ENCODE measurements at regions not wholly inside any gene's neighbourhood (a gene's known extent, or its start where the extent isn't known, plus 50 kb on each side); places are given as distances from the start of the nearest gene placed in this dataset.

DNA sequence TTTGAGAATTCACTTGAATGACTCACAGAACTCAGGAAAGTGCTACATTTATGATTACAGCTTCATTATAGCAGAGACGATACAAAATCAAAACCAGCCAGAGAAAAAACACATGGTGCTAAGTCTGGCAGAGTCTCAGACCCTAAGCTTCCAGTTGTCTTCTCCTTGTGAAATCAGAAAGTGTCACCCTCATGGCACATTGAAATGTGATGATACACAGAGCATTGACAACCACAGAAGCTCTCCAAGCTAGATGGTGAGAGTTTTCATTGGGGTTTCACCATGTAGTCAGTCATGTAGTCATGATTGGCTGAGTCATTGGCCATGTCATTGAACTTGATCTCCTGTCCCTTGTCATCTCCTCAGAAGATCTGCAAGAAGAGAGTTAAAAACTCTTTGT, 526.6 kb downstream of the MRPL39 start:
- H3K36me3 ChIP-seq (ENCODE audit: control insufficient read depth in 2 of 2, insufficient read depth in 1 of 2, low read length in 2 of 2) = no peaks in the 10 kb centered on the region
- ChIA-PET POLR2A (no interaction called here), CTCF (no interaction called here)
- TF ChIP-seq ZNF248 (tag by site-specific recombination; IDR thresholded peaks at IDR 0.05) = no peak
- TF ChIP-seq ZNF529 (tag by site-specific recombination; IDR thresholded peaks at IDR 0.05; ENCODE audit: insufficient replicate concordance) = no peak
- no peak for TF ChIP-seq FEZF1 (tag by site-specific recombination; IDR thresholded peaks at IDR 0.05)
- TF ChIP-seq ZNF558 (tag by site-specific recombination; IDR thresholded peaks at IDR 0.05) = no peak
- H3K27ac ChIP-seq (ENCODE audit: extremely low read depth, low read depth, low read length) = no peak overlapping the region
- H3K4me1 ChIP-seq (ENCODE audit: control insufficient read depth, insufficient read depth, low read length) = no peaks in the 10 kb centered on the region
- no peaks in the 10 kb centered on the region for H3K9me3 ChIP-seq (ENCODE audit: control insufficient read depth, insufficient read depth, low read depth, low read length)
- H3K4me3 ChIP-seq (ENCODE audit: low read depth, low read length) = no peak overlapping the region

DNA sequence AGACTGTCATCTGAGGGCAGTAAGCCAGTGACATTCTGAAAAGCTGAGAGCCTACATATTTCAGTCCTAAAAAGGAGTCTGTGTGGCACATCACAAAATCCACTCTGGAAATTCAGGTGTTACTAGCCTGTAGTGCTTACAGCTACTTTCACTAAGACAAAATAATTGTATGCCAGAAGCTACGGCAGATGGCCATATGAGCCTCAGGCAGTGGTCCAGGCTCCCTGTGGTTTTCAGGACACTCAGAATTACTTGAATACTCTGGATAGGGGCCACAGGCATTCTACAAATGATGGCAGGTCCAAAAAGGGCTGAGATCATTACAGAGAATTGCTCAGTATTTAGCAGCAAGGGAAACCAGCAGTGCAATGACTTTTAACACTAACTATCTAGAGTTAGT, 527.1 kb downstream of the MRPL39 start:
- H3K9me3 ChIP-seq (ENCODE audit: control insufficient read depth, insufficient read depth, low read depth, low read length) = no peaks in the 10 kb centered on the region
- POLR2A ChIA-PET = no interaction called here
- CTCF ChIA-PET = no interaction called here

DNA sequence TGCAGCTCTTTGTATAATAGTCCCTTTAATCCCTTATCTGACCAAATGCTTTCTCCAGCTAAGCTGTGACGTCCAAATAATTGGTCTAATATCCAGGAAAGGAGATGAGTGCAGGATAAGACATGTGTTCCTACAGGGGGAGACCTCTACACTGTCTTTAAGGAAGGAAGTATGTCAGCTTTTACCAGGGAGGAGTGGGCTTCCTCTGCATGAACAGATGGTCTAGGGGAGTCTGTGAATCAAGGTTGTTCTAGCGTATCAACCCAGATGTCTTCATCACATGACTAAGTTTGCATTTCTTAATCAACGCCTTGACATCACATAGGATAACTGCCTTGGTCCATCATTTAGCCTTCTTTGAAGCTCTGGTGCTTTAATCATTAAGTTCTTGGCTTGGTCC, 528.2 kb downstream of the MRPL39 start:
- no peak for TF ChIP-seq ZSCAN16 (tag by site-specific recombination; IDR thresholded peaks at IDR 0.05)
- no peak for TF ChIP-seq SETDB1 (IDR thresholded peaks at IDR 0.05; ENCODE audit: insufficient read length, low read length)
- TF ChIP-seq MZF1 (tag by site-specific recombination; IDR thresholded peaks at IDR 0.05; ENCODE audit: borderline replicate concordance) = no peak
- no peak for TF ChIP-seq ZNF76 (tag by site-specific recombination; IDR thresholded peaks at IDR 0.05; ENCODE audit: borderline replicate concordance, low read depth)
- TF ChIP-seq, protein P1, sequence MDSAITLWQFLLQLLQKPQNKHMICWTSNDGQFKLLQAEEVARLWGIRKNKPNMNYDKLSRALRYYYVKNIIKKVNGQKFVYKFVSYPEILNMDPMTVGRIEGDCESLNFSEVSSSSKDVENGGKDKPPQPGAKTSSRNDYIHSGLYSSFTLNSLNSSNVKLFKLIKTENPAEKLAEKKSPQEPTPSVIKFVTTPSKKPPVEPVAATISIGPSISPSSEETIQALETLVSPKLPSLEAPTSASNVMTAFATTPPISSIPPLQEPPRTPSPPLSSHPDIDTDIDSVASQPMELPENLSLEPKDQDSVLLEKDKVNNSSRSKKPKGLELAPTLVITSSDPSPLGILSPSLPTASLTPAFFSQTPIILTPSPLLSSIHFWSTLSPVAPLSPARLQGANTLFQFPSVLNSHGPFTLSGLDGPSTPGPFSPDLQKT (IDR thresholded peaks at IDR 0.05; ENCODE audit: borderline replicate concordance, low read depth, low read length) = no peak
- TF ChIP-seq ZNF202 (tag by site-specific recombination; IDR thresholded peaks at IDR 0.05; ENCODE audit: borderline replicate concordance) = no peak
- no peak for TF ChIP-seq ZNF707 (tag by site-specific recombination; IDR thresholded peaks at IDR 0.05)
- no peak for TF ChIP-seq ZNF155 (tag by site-specific recombination; IDR thresholded peaks at IDR 0.05)
- no peak for TF ChIP-seq ZFHX2 (tag by site-specific recombination; conservative IDR thresholded peaks at IDR 0.05)
- TF ChIP-seq, protein P2, sequence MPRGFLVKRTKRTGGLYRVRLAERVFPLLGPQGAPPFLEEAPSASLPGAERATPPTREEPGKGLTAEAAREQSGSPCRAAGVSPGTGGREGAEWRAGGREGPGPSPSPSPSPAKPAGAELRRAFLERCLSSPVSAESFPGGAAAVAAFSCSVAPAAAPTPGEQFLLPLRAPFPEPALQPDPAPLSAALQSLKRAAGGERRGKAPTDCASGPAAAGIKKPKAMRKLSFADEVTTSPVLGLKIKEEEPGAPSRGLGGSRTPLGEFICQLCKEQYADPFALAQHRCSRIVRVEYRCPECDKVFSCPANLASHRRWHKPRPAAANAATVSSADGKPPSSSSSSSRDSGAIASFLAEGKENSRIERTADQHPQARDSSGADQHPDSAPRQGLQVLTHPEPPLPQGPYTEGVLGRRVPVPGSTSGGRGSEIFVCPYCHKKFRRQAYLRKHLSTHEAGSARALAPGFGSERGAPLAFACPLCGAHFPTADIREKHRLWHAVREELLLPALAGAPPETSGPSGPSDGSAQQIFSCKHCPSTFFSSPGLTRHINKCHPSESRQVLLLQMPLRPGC (tag by site-specific recombination; IDR thresholded peaks at IDR 0.05) = no peak
- TF ChIP-seq, protein P3, sequence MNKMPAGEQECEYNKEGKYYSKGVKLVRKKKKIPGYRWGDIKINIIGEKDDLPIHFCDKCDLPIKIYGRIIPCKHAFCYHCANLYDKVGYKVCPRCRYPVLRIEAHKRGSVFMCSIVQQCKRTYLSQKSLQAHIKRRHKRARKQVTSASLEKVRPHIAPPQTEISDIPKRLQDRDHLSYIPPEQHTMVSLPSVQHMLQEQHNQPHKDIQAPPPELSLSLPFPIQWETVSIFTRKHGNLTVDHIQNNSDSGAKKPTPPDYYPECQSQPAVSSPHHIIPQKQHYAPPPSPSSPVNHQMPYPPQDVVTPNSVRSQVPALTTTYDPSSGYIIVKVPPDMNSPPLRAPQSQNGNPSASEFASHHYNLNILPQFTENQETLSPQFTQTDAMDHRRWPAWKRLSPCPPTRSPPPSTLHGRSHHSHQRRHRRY (tag by site-specific recombination; IDR thresholded peaks at IDR 0.05) = no peak
- no peak for TF ChIP-seq ZNF747 (tag by site-specific recombination; IDR thresholded peaks at IDR 0.05)
- TF ChIP-seq TCF7L2 (IDR thresholded peaks at IDR 0.05; ENCODE audit: borderline replicate concordance, low read depth, low read length) = no peak
- no peak for TF ChIP-seq ZNF10 (tag by site-specific recombination; IDR thresholded peaks at IDR 0.05)
- no peak for TF ChIP-seq HOXC10 (CRISPR knock-in tag; IDR thresholded peaks at IDR 0.05)
- no peak for TF ChIP-seq KLF16 (tag by site-specific recombination; IDR thresholded peaks at IDR 0.05)
- TF ChIP-seq, protein P4, sequence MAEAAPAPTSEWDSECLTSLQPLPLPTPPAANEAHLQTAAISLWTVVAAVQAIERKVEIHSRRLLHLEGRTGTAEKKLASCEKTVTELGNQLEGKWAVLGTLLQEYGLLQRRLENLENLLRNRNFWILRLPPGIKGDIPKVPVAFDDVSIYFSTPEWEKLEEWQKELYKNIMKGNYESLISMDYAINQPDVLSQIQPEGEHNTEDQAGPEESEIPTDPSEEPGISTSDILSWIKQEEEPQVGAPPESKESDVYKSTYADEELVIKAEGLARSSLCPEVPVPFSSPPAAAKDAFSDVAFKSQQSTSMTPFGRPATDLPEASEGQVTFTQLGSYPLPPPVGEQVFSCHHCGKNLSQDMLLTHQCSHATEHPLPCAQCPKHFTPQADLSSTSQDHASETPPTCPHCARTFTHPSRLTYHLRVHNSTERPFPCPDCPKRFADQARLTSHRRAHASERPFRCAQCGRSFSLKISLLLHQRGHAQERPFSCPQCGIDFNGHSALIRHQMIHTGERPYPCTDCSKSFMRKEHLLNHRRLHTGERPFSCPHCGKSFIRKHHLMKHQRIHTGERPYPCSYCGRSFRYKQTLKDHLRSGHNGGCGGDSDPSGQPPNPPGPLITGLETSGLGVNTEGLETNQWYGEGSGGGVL (tag by site-specific recombination; IDR thresholded peaks at IDR 0.05) = no peak
- TF ChIP-seq ZNF510 (tag by site-specific recombination; IDR thresholded peaks at IDR 0.05; ENCODE audit: insufficient replicate concordance) = no peak
- no peak for TF ChIP-seq SALL2 (tag by site-specific recombination; IDR thresholded peaks at IDR 0.05; ENCODE audit: borderline replicate concordance)
- ChIA-PET CTCF (no interaction called here), POLR2A (no interaction called here)
- Histone ChIP-seq H3K9me3 (ENCODE audit: control insufficient read depth, insufficient read depth, low read depth, low read length) (no peaks in the 10 kb centered on the region), H3K36me3 (ENCODE audit: control insufficient read depth in 2 of 2, insufficient read depth in 1 of 2, low read length in 2 of 2) (no peaks in the 10 kb centered on the region), H3K4me1 (ENCODE audit: control insufficient read depth, insufficient read depth, low read length) (no peaks in the 10 kb centered on the region), H3K4me3 (ENCODE audit: low read depth, low read length) (no peak overlapping the region), H3K27ac (ENCODE audit: extremely low read depth, low read depth, low read length) (no peak overlapping the region)

More for the DNA sequence above, 527.1 kb downstream of the MRPL39 start:
- Histone ChIP-seq H3K36me3 (ENCODE audit: control insufficient read depth in 2 of 2, insufficient read depth in 1 of 2, low read length in 2 of 2) (no peaks in the 10 kb centered on the region), H3K4me3 (ENCODE audit: low read depth, low read length) (no peak overlapping the region), H3K27ac (ENCODE audit: extremely low read depth, low read depth, low read length) (no peak overlapping the region), H3K4me1 (ENCODE audit: control insufficient read depth, insufficient read depth, low read length) (no peaks in the 10 kb centered on the region)
- TF ChIP-seq ZNF561 (tag by site-specific recombination; IDR thresholded peaks at IDR 0.05; ENCODE audit: borderline replicate concordance) = no peak
- TF ChIP-seq, protein P5, sequence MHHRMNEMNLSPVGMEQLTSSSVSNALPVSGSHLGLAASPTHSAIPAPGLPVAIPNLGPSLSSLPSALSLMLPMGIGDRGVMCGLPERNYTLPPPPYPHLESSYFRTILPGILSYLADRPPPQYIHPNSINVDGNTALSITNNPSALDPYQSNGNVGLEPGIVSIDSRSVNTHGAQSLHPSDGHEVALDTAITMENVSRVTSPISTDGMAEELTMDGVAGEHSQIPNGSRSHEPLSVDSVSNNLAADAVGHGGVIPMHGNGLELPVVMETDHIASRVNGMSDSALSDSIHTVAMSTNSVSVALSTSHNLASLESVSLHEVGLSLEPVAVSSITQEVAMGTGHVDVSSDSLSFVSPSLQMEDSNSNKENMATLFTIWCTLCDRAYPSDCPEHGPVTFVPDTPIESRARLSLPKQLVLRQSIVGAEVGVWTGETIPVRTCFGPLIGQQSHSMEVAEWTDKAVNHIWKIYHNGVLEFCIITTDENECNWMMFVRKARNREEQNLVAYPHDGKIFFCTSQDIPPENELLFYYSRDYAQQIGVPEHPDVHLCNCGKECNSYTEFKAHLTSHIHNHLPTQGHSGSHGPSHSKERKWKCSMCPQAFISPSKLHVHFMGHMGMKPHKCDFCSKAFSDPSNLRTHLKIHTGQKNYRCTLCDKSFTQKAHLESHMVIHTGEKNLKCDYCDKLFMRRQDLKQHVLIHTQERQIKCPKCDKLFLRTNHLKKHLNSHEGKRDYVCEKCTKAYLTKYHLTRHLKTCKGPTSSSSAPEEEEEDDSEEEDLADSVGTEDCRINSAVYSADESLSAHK (tag by site-specific recombination; IDR thresholded peaks at IDR 0.05) = no peak

Data from HEK293 (cell line).